Muscle layer of duodenum (tissue), 2 donors: ENCODE measurements at regions not wholly inside any gene's neighbourhood (a gene's known extent, or its start where the extent isn't known, plus 50 kb on each side); places are given as distances from the start of the nearest gene placed in this dataset.

Experiments used
- H3K27ac ChIP-seq: one replicate; pipeline ENCODE4 v1.7.0; 2013; ENCODE audit warnings: mild to moderate bottlenecking, low read length
- H3K27me3 ChIP-seq: one replicate; pipeline ENCODE4 v1.7.0; 2013; ENCODE audit warnings: low read depth, mild to moderate bottlenecking, control low read depth, low read length
- H3K36me3 ChIP-seq, 2 donors: one replicate each; pipeline ENCODE4 v1.7.0; 2013; ENCODE audit warnings: low read length in 2 of 2, control low read depth in 1 of 2, mild to moderate bottlenecking in 1 of 2; ENCODE audit not compliant: insufficient read depth in 2 of 2, control insufficient read depth in 1 of 2
- H3K4me1 ChIP-seq, 2 donors: one replicate each; pipeline ENCODE4 v1.7.0; 2013; ENCODE audit warnings: low read length in 2 of 2, mild to moderate bottlenecking in 2 of 2, control low read depth in 1 of 2, moderate library complexity in 1 of 2; ENCODE audit not compliant: insufficient read depth in 2 of 2, control insufficient read depth in 1 of 2
- H3K4me3 ChIP-seq, 2 donors: one replicate each; pipeline ENCODE4 v1.7.0; 2013; ENCODE audit warnings: low read length in 2 of 2, low read depth in 1 of 2, mild to moderate bottlenecking in 1 of 2
- H3K9me3 ChIP-seq, 2 donors: one replicate each; pipeline ENCODE4 v1.7.0; 2013; ENCODE audit warnings: low read length in 2 of 2, control low read depth in 1 of 2, mild to moderate bottlenecking in 1 of 2; ENCODE audit not compliant: control insufficient read depth in 1 of 2
- donor health status: healthy.

- Histone ChIP-seq H3K4me1 (peaks cover 0 to 12% of the 10 kb centered on the region in 2 donors), H3K36me3 (no peaks in the 10 kb centered on the region), H3K27ac (no peak overlapping the region), H3K4me3 (no peak overlapping the region), H3K9me3 (no peaks in the 10 kb centered on the region), H3K27me3 (no peaks in the 10 kb centered on the region)
These were observed 86.7 kb upstream of the SPDL1 start for GRCh38 chr5:169496878-169497277.

GRCh38 chr5:169494941-169495548 is 88.5 kb upstream of the SPDL1 start:
- no peaks in the 10 kb centered on the region for H3K9me3 ChIP-seq
- no peaks in the 10 kb centered on the region for H3K27me3 ChIP-seq
- H3K4me3 ChIP-seq, result no peak overlapping the region
- H3K27ac ChIP-seq, result no peak overlapping the region
- no peaks in the 10 kb centered on the region for H3K36me3 ChIP-seq
- H3K4me1 ChIP-seq, result peaks cover 0 to 12% of the 10 kb centered on the region in 2 donors

- Histone ChIP-seq H3K4me1 (peaks cover 0 to 12% of the 10 kb centered on the region in 2 donors), H3K36me3 (no peaks in the 10 kb centered on the region), H3K27me3 (no peaks in the 10 kb centered on the region), H3K27ac (no peak overlapping the region), H3K4me3 (no peak overlapping the region), H3K9me3 (no peaks in the 10 kb centered on the region)
These were observed 89.1 kb upstream of the SPDL1 start for GRCh38 chr5:169494383-169494935.

GRCh38 chr5:169474226-169474625 is 109.3 kb upstream of the SPDL1 start:
- Histone ChIP-seq H3K9me3 (no peaks in the 10 kb centered on the region), H3K27me3 (no peaks in the 10 kb centered on the region), H3K4me3 (no peak overlapping the region), H3K36me3 (no peaks in the 10 kb centered on the region), H3K4me1 (no peaks in the 10 kb centered on the region), H3K27ac (no peak overlapping the region)

GRCh38 chr5:169472544-169472943 is 111.0 kb upstream of the SPDL1 start:
- Histone ChIP-seq H3K27me3 (no peaks in the 10 kb centered on the region), H3K9me3 (no peaks in the 10 kb centered on the region)

GRCh38 chr5:169471021-169471420 is 112.6 kb upstream of the SPDL1 start:
- Histone ChIP-seq H3K4me3 (no peak overlapping the region), H3K9me3 (no peaks in the 10 kb centered on the region), H3K27me3 (no peaks in the 10 kb centered on the region), H3K27ac (no peak overlapping the region), H3K36me3 (no peaks in the 10 kb centered on the region), H3K4me1 (peaks cover 0 to 11% of the 10 kb centered on the region in 2 donors)

More at GRCh38 chr5:169472544-169472943, 111.0 kb upstream of the SPDL1 start:
- Histone ChIP-seq H3K4me3 (no peak overlapping the region), H3K27ac (no peak overlapping the region), H3K4me1 (peaks cover 0 to 5% of the 10 kb centered on the region in 2 donors), H3K36me3 (no peaks in the 10 kb centered on the region)

- H3K27ac ChIP-seq, result no peak overlapping the region
- H3K4me1 ChIP-seq, result peaks cover 0 to 11% of the 10 kb centered on the region in 2 donors
- H3K9me3 ChIP-seq, result no peaks in the 10 kb centered on the region
- H3K4me3 ChIP-seq, result no peak overlapping the region
- no peaks in the 10 kb centered on the region for H3K27me3 ChIP-seq
- no peaks in the 10 kb centered on the region for H3K36me3 ChIP-seq
These were observed 116.4 kb upstream of the SPDL1 start for GRCh38 chr5:169467041-169467771.

- H3K4me1 ChIP-seq, result no peaks in the 10 kb centered on the region
These were observed 122.7 kb upstream of the SPDL1 start for GRCh38 chr5:169460896-169461295.

GRCh38 chr5:169460123-169460522 is 123.5 kb upstream of the SPDL1 start:
- no peaks in the 10 kb centered on the region for H3K9me3 ChIP-seq
- H3K4me1 ChIP-seq, result no peaks in the 10 kb centered on the region
- H3K27ac ChIP-seq, result no peak overlapping the region
- no peaks in the 10 kb centered on the region for H3K27me3 ChIP-seq
- H3K36me3 ChIP-seq, result no peaks in the 10 kb centered on the region
- H3K4me3 ChIP-seq, result no peak overlapping the region

More at GRCh38 chr5:169460896-169461295, 122.7 kb upstream of the SPDL1 start:
- Histone ChIP-seq H3K9me3 (no peaks in the 10 kb centered on the region), H3K4me3 (no peak overlapping the region), H3K27ac (no peak overlapping the region), H3K36me3 (no peaks in the 10 kb centered on the region), H3K27me3 (no peaks in the 10 kb centered on the region)

- Histone ChIP-seq H3K36me3 (no peaks in the 10 kb centered on the region), H3K9me3 (no peaks in the 10 kb centered on the region), H3K4me3 (no peak overlapping the region), H3K27me3 (no peaks in the 10 kb centered on the region), H3K27ac (no peak overlapping the region), H3K4me1 (no peaks in the 10 kb centered on the region)
These were observed 125.4 kb upstream of the SPDL1 start for GRCh38 chr5:169458221-169458620.

- no peaks in the 10 kb centered on the region for H3K9me3 ChIP-seq
- no peaks in the 10 kb centered on the region for H3K4me1 ChIP-seq
- no peak overlapping the region for H3K4me3 ChIP-seq
- H3K27ac ChIP-seq, result no peak overlapping the region
- no peaks in the 10 kb centered on the region for H3K27me3 ChIP-seq
- no peaks in the 10 kb centered on the region for H3K36me3 ChIP-seq
These were observed 133.1 kb upstream of the SPDL1 start for GRCh38 chr5:169450464-169450863.
